ENCODE measurements at regions not wholly inside any gene's neighbourhood (a gene's known extent, or its start where the extent isn't known, plus 50 kb on each side); places are given as distances from the start of the nearest gene placed in this dataset.
"Not testable (repeated sequence)": the region's sequence is repeated elsewhere in the genome, so short reads cannot be mapped to it uniquely, and the experiment has no call there.

DNA sequence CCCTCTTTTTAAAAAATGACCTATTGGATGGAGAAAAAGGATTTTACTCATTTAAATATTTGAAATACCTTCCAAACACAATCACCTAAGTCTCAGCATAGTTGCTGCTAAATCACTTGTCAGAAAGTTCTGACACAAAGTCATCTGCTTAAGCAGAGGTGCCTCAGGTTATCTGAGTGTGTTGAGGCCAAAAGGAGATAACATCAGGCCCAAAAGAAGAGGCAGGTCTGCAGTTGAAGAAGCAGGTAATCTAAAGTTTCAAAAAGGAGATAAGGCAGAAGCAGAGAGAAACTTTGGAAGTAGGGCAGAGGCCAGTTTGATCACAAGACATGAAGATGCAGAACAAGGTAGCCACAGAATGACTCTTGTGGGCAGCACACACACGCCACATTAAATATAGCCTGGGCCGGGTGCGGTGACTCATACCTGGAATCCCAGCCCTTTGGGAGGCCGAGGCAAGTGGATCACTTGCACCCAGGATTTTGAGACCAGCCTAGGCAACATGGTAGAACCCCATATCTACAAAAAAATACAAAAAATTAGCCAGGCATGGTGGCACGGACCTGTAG lies 175.7 kb upstream of the API5 start:
- no peak overlapping the region for H3K4me3 ChIP-seq (ENCODE audit: control insufficient read depth, low read depth, low read length)
- DNase-seq (ENCODE audit: low read depth) = no peak
- TF ChIP-seq, protein P1, sequence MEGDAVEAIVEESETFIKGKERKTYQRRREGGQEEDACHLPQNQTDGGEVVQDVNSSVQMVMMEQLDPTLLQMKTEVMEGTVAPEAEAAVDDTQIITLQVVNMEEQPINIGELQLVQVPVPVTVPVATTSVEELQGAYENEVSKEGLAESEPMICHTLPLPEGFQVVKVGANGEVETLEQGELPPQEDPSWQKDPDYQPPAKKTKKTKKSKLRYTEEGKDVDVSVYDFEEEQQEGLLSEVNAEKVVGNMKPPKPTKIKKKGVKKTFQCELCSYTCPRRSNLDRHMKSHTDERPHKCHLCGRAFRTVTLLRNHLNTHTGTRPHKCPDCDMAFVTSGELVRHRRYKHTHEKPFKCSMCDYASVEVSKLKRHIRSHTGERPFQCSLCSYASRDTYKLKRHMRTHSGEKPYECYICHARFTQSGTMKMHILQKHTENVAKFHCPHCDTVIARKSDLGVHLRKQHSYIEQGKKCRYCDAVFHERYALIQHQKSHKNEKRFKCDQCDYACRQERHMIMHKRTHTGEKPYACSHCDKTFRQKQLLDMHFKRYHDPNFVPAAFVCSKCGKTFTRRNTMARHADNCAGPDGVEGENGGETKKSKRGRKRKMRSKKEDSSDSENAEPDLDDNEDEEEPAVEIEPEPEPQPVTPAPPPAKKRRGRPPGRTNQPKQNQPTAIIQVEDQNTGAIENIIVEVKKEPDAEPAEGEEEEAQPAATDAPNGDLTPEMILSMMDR (IDR thresholded peaks at IDR 0.05; ENCODE audit: control insufficient read depth, insufficient read depth, low read depth, low read length, missing control alignments) = no peak

DNA sequence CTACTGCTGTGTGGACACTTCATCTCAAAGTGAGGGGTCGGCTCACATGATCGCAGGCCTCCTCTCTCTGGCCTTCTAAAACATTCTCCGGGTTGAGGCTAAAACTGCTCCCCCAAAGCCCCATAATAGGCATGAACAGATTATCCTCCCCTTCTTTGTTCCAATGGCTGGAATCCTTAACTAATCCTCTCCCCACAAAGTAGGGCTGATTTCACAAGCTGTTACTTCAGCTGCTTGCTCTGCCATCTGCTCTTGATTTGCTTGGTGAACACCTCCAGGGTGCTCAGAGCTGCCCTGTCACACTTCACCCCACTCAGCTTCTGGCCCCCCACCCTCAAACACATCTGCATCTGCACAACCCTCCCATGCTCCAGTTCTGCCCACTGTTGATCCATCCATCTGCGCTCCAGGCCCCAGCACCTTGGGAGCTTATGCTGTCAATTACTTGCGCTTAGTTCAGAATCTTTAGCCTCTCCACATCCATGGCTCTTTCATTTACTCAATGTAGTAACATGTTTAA lies 173.1 kb upstream of the API5 start:
- DNase-seq (ENCODE audit: low read depth) = no peak
- TF ChIP-seq, protein P1 (IDR thresholded peaks at IDR 0.05; ENCODE audit: control insufficient read depth, insufficient read depth, low read depth, low read length, missing control alignments) = no peak

DNA sequence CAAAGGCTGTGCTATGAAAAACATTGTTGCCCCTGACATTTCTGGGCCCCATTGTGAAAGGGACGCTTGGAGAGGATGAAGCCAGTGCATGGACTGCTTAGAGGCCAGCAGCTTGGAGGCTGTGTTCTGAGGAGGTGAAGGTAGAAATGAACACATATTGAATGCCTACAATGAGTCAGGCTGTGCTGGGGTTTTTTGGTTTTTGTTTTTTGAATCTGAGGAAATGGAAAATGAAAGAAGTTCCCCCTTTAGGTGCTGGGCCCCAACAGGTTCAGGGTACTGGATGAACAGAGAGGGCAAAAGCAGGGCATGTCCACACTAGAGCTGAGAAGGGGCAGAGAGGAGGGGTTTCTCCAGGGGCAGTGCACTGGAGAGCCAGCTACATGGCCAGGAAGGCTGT lies 166.1 kb upstream of the API5 start:
- TF ChIP-seq, protein P1 (IDR thresholded peaks at IDR 0.05; ENCODE audit: control insufficient read depth, insufficient read depth, low read depth, low read length, missing control alignments) = no peak
- H3K4me3 ChIP-seq (ENCODE audit: control insufficient read depth, low read depth, low read length) = no peak overlapping the region
- no peak for DNase-seq (ENCODE audit: low read depth)

More for the DNA sequence above, 173.1 kb upstream of the API5 start:
- no peak overlapping the region for H3K4me3 ChIP-seq (ENCODE audit: control insufficient read depth, low read depth, low read length)

DNA sequence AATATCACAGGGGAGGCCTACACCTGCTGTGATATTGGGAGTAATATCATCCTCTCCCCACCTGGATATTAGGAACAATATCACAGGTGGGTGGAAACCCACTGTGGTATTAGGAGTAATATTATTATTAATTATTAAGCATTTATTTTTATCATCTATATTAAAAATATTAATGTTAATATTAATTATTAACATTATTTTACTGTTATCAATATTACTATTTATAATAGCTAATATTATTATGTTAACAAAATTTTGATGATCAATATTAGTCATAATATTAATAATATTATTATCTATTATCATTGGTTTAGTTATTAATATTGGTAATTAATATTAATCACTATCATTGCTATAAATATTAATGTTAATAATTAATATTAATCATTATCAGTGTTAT lies 161.1 kb upstream of the API5 start:
- H3K4me3 ChIP-seq (ENCODE audit: control insufficient read depth, low read depth, low read length) = no peak overlapping the region
- TF ChIP-seq, protein P1 (IDR thresholded peaks at IDR 0.05; ENCODE audit: control insufficient read depth, insufficient read depth, low read depth, low read length, missing control alignments) = no peak
- DNase-seq (ENCODE audit: low read depth) = no peak

DNA sequence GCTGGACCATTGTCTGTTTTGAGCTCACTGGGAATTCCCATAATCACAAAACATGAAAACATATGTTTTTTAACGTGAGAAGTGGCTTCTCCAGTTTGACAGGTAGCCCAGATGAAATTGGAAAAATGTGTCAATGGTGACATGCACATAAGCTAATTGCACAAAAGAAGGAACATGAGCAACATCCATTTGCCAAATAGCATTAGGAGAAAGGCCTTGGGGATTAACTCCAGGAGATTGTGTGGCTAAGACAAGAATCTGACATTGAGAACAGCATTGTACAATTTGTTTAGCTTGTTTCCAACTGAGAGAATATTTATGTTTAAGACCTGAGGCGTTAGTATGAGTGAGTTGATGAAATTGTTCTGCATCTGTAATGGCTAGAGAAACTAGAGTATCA lies 147.0 kb upstream of the API5 start:
- TF ChIP-seq, protein P1 (IDR thresholded peaks at IDR 0.05; ENCODE audit: control insufficient read depth, insufficient read depth, low read depth, low read length, missing control alignments) = no peak

DNA sequence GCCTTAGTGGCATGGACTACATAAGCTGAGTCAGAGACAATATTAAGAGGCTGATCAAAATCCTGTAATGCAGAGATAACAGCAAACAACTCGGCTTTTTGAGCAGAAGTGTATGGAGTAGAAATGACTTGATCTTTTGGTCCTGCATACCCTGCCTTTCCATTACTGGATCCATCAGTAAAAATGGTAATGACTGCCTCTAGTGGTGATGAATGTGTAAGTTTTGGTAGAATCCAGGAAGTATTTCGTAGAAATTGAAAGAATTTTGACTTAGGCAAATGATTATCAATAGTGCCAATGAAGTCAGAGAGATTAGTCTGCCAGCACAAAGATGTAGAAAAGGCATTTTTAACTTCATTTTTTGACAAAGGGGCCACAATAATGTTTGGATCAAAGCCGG lies 146.4 kb upstream of the API5 start:
- H3K4me3 ChIP-seq (ENCODE audit: control insufficient read depth, low read depth, low read length); DNase-seq (ENCODE audit: low read depth): not testable (repeated sequence)

More for the DNA sequence above, 147.0 kb upstream of the API5 start:
- no peak for DNase-seq (ENCODE audit: low read depth)
- no peak overlapping the region for H3K4me3 ChIP-seq (ENCODE audit: control insufficient read depth, low read depth, low read length)

DNA sequence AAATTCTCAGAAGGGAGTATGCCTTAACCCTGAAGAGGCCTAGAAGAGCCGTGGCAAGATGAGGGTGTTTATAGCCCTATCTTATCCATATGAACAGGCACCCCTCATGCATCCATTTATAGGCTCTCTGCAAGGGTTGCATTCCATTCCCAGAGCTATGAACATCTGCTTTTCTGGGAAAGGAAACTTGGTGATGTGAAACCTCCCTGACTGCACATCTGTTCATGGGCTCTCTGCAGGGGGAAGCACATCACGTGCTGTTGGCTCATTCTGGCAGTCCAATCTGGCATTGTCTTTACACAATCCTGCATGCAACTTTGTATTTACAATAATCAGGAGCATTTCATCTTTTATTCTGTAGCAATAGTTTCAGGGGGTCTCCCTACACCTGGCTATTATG lies 143.6 kb upstream of the API5 start:
- DNase-seq (ENCODE audit: low read depth); H3K4me3 ChIP-seq (ENCODE audit: control insufficient read depth, low read depth, low read length): not testable (repeated sequence)

DNA sequence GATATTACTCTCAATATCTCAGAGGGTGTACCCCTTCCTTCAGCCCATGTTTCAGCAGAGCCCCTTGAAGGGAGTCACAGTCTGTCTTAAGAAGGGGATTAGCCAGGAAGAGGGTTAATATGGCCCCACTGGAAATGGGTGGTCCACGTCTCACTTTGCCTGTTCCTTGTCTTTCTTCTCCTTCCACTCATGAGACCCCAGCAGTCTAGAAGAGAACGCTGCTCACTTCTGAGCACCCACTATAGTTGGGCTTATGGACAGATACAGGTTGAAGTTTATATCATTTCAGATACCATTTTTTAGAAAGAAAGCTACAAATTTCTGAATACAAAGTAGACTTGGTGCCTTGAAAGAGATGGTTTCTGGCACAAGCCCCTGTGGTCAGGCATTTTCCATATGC lies 139.3 kb upstream of the API5 start:
- TF ChIP-seq, protein P1 (IDR thresholded peaks at IDR 0.05; ENCODE audit: control insufficient read depth, insufficient read depth, low read depth, low read length, missing control alignments) = no peak
- no peak overlapping the region for H3K4me3 ChIP-seq (ENCODE audit: control insufficient read depth, low read depth, low read length)
- DNase-seq (ENCODE audit: low read depth) = no peak

Data from AG09309 (cell line).